Inflammatory macrophage treated with lipopolysaccharide for 1 hour (primary cell): ENCODE measurements at regions not wholly inside any gene's neighbourhood (a gene's known extent, or its start where the extent isn't known, plus 50 kb on each side); places are given as distances from the start of the nearest gene placed in this dataset.

ENCODE experiments used
- DNase-seq, 2 donors: peaks; one replicate each; pipeline ENCODE4 v3.0.0-alpha.2; 2020 to 2022

- DNase-seq = no peak
These were observed 294.7 kb downstream of the C7orf25 start for GRCh38 chr7:42617071-42617765.

DNA sequence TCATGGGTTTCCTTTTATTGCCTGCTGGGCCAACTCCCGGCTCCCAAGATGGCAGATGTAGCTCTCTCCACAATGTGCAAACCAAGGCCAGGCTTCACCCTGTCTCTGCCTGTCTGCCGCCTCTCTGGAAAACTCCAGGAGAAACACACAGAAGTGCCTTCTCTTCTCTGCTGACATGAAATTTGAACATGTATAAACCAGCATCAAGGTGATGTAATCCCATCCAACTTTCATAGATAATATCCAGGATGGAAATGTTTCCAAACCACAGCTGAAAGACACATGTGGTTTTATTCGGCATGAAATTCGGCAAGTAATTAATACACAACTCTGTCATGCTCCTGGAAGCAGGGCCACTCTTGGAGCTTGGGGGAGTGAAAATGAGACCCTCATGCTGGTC lies 297.2 kb downstream of the C7orf25 start:
- no peak for DNase-seq

DNA sequence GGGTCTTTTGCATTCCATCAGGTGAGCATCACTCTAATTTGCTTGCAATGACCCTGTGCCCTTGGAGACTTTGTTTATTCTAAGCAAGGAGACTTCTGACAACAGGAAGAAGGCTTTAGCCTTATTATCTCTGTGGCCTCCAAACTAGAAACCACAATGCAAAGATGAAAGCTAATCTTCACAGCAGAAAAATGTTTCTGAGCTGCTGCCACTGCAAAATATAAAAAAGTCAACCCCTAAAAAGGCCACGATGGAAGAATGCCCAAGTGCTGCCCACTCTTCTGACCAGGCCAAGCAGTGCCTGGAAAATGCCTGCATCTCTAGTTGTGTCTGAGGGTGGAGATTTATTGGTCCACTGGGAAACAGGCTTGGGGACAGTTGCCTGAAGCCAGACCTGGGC lies 299.9 kb downstream of the C7orf25 start:
- DNase-seq = no peak

- no peak for DNase-seq
These were observed 300.5 kb downstream of the C7orf25 start for GRCh38 chr7:42611289-42611928.

- no peak for DNase-seq
These were observed 305.5 kb downstream of the C7orf25 start for GRCh38 chr7:42606193-42606905.

GRCh38 chr7:42605406-42606192 lies 306.3 kb downstream of the C7orf25 start:
- no peak for DNase-seq

GRCh38 chr7:42603496-42603895 lies 308.4 kb downstream of the C7orf25 start:
- DNase-seq = no peak

GRCh38 chr7:42597300-42597699 lies 314.6 kb downstream of the C7orf25 start:
- DNase-seq = no peak

GRCh38 chr7:42596737-42597136 lies 315.1 kb downstream of the C7orf25 start:
- no peak for DNase-seq

GRCh38 chr7:42593860-42594259 lies 318.0 kb downstream of the C7orf25 start:
- DNase-seq = no peak

DNA sequence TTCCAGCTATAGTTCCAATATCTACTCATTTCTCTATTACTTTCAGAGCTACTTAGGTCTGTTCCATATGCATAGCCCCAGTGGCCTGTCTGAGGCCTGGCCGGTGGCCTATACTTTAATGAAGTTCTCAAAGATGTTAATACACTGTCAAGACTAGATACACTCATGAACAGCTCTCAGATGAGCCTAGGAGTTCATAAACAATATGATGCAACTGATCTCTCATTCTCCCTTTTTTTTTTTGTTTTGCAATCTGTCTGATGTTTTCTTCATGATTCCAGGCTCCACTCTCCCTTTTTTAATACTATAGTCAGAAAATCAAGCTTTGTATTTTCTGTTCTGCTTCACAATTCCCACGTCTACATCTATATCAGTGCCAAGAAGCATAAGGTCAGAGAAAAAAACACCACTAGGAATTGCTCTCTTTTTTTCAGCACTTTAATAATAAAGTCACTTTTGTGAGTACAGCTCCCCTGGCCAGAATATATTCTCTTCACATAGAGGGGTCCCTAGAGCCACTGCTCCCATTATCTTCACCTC lies 321.0 kb downstream of the C7orf25 start:
- DNase-seq = no peak

GRCh38 chr7:42588876-42589275 lies 323.0 kb downstream of the C7orf25 start:
- DNase-seq = no peak

- no peak for DNase-seq
These were observed 324.1 kb downstream of the C7orf25 start for GRCh38 chr7:42587806-42588205.

- DNase-seq = no peak
These were observed 331.8 kb downstream of the C7orf25 start for GRCh38 chr7:42580061-42580460.

GRCh38 chr7:42575171-42575570 lies 336.7 kb downstream of the C7orf25 start:
- no peak for DNase-seq

GRCh38 chr7:42574685-42575084 lies 337.2 kb downstream of the C7orf25 start:
- no peak for DNase-seq

GRCh38 chr7:42573881-42574672 lies 337.1 kb upstream of the GLI3 start:
- no peak for DNase-seq

DNA sequence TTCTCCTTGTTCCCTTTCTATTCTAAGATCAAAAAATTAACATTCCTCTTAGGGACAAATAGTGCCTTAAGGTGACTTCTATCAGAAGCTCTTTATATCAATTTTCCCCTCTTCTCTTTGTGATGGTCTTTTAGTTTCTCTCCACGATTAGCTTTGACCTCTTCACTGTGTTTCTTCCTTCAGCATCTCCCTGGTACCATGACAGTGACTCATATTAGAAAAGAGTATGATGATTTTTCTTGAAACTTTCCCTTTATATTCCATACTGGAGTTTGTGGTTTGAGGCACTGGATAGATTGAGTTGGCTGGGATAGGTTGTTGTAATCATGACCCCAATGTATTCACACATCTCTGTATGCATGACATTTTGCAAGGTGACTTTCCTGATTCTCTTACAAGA lies 335.6 kb upstream of the GLI3 start:
- no peak for DNase-seq

GRCh38 chr7:42572056-42572455 lies 335.0 kb upstream of the GLI3 start:
- DNase-seq = no peak

GRCh38 chr7:42570944-42571343 lies 333.9 kb upstream of the GLI3 start:
- DNase-seq = no peak

GRCh38 chr7:42567051-42567450 lies 330.0 kb upstream of the GLI3 start:
- DNase-seq = no peak

DNA sequence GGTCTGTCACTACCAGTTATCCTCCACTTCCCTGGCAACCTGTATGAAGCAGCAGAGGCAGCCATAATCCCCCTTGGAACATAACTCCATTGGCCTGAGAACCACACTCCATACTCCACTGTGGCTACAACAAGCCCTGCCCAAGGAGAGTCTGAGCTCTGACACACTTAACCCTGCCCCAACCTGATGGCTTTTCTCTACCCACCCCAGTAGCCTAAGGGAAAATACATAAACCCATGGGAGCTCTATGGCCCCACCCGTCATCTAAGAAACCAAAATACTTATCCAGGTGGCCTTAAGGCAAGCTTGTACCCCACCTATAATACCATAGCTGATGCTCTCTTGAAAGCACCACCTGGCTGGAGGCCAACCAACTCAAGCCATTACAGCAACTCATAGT lies 324.8 kb upstream of the GLI3 start:
- DNase-seq = no peak
